ENCODE measurements at regions not wholly inside any gene's neighbourhood (a gene's known extent, or its start where the extent isn't known, plus 50 kb on each side); places are given as distances from the start of the nearest gene placed in this dataset.

GRCh38 chr22:46031557-46031956, 54.6 kb upstream of the WNT7B start:
- WGBS (ENCODE audit: extremely low coverage, insufficient read length, low lambda C conversion rate): no CpG with 5 or more reads among the region's 2 CpGs
- no peak overlapping the region for H3K9ac ChIP-seq (ENCODE audit: extremely low read depth, insufficient read length, low read length)
- H3K14ac ChIP-seq (ENCODE audit: insufficient read depth, low read length): no peak overlapping the region
- no peak overlapping the region for H4K91ac ChIP-seq (ENCODE audit: insufficient read length, low read depth, low read length)
- no peak overlapping the region for H2BK120ac ChIP-seq (ENCODE audit: low read depth, low read length, poor library complexity, severe bottlenecking)
- no peak overlapping the region for H3T11ph ChIP-seq (ENCODE audit: low read length)
- H3K23me2 ChIP-seq (ENCODE audit: insufficient read length, low read depth, low read length, poor library complexity, severe bottlenecking): peaks cover 3% of the 10 kb centered on the region
- H3K18ac ChIP-seq (ENCODE audit: insufficient read length, low read depth, low read length): no peak overlapping the region
- H3K27me3 ChIP-seq (ENCODE audit: insufficient read depth, low read length): peaks cover 11% of the 10 kb centered on the region; the same call in 1 of the 2 replicates
- H3K79me1 ChIP-seq (ENCODE audit: insufficient read depth, low read depth, low read length, poor library complexity, severe bottlenecking): no peaks in the 10 kb centered on the region
- H3K9me3 ChIP-seq (ENCODE audit: control insufficient read depth, low read depth, low read length): no peaks in the 10 kb centered on the region
- H4K5ac ChIP-seq (ENCODE audit: insufficient read length, low read depth, low read length): no peak overlapping the region
- H3K79me2 ChIP-seq (ENCODE audit: insufficient read depth, low read length): no peaks in the 10 kb centered on the region
- Mint-ChIP-seq H3K4me3 (peak overlapping the region in 1 of 2 experiments; percentile 59; a peak in 1 of 5 replicates), H3K36me3 (ENCODE audit: insufficient read depth in 1 of 3, low read depth in 3 of 3) (no peaks in the 10 kb centered on the region), H3K9me3 (no peaks in the 10 kb centered on the region; a peak in 1 of 5 replicates), H3K27ac (peak overlapping the region; percentile 40 to 78 (median 44); a peak in 2 of 7 replicates), H3K27me3 (ENCODE audit: low read depth) (peaks cover 24% of the 10 kb centered on the region), H3K4me1 (peaks cover 40 to 50% of the 10 kb centered on the region in 2 experiments)
- H3K56ac ChIP-seq (ENCODE audit: insufficient read length, low read depth, low read length): no peak overlapping the region
- H2BK20ac ChIP-seq (ENCODE audit: low read depth, low read length, poor library complexity, severe bottlenecking): no peak overlapping the region
- H3K27ac ChIP-seq (ENCODE audit: insufficient read length, low read depth, low read length): no peak overlapping the region
- H2AK5ac ChIP-seq (ENCODE audit: insufficient read length, low read length): no peak overlapping the region
- H2BK12ac ChIP-seq (ENCODE audit: insufficient read length, low read depth, low read length): no peak overlapping the region
- no peak overlapping the region for H2BK5ac ChIP-seq (ENCODE audit: insufficient read length, low read length)
- H3K23ac ChIP-seq (ENCODE audit: insufficient read length, low read depth, low read length): no peak overlapping the region
- H4K20me1 ChIP-seq (ENCODE audit: control insufficient read depth, insufficient read depth, insufficient read length): no peaks in the 10 kb centered on the region
- no peak for TF ChIP-seq CTCF (conservative IDR thresholded peaks at IDR 0.05)
- no peak for DNase-seq
- H3K4me1 ChIP-seq (ENCODE audit: insufficient read depth, low read length): peaks cover 4% of the 10 kb centered on the region; the same call in 1 of the 2 replicates
- H3K4me2 ChIP-seq (ENCODE audit: insufficient read depth, insufficient read length, low read length): no peak overlapping the region
- H2AFZ ChIP-seq (ENCODE audit: low read length): no peak overlapping the region
- no peak overlapping the region for H2BK15ac ChIP-seq (ENCODE audit: low read depth, low read length)
- no peak overlapping the region for H3K4ac ChIP-seq (ENCODE audit: low read depth, low read length)
- no peak overlapping the region for H4K8ac ChIP-seq (replicated peaks; ENCODE audit: insufficient read length, low read depth, low read length)
